Left hindlimb (tissue), 1 donor: ENCODE measurements at regions not wholly inside any gene's neighbourhood (a gene's known extent, or its start where the extent isn't known, plus 50 kb on each side); places are given as distances from the start of the nearest gene placed in this dataset.
"Not testable (repeated sequence)": the region's sequence is repeated elsewhere in the genome, so short reads cannot be mapped to it uniquely, and the experiment has no call there.

Source experiments
- DNase-seq: peaks from one replicate; pipeline ENCODE4 v3.0.0-alpha.2; 2018

DNA sequence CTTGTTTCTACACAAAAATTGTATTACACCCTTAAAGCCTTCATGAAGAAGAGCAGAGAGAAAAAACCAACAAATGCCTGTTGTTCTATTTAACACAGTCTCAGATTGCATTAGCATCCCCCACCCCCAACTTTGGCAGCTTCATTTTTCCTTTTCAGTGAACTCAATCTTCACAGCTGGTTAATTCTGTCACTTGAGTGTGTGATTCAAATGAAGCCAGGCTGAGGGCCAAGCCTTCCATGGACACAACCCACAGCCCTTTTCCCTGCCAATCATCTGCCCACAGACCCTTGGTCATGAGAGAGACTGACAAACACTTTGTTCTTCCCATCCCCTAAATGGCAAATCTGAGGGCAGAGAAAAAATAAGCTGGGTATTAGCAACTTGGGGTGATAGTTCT lies 217.5 kb upstream of the NMUR2 start:
- DNase-seq: no peak

DNA sequence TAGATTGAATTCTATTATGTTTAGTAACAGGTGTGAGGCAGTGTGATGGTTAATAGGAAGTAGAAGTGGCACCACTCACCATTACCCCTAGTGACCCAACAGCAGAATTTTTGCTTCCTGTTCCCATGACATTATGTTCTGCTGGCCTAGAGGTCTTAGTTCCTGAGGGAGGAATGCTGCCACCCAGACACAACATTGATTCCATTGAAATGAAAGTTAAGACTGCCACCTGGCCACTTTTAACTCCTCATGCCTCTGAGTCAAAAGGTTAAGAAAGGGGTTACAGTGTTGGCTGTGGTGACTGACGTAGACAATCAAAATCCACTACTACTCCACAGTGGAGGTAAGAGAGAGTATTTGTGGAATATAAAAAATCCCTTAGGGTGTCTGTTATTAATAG lies 218.9 kb upstream of the NMUR2 start:
- DNase-seq: no peak

DNA sequence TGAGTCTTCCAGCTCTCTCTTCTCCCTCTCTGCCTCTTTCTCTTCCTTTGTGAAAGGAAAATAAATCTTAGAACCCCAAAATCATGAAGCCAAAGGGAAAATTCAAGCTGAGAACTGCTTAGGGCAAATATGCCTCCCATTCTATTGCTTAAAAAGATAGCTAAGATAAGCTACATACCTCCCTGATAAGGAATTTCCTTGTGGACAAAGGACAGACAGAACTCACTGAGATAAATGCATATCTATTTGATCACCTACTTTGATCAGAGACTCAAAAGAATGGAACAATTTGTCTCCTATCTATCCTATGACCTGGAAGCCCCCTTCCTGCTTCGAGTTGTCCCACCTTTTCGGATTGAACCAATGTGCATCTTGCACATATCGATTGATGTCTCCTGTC lies 220.6 kb upstream of the NMUR2 start:
- no peak for DNase-seq

DNA sequence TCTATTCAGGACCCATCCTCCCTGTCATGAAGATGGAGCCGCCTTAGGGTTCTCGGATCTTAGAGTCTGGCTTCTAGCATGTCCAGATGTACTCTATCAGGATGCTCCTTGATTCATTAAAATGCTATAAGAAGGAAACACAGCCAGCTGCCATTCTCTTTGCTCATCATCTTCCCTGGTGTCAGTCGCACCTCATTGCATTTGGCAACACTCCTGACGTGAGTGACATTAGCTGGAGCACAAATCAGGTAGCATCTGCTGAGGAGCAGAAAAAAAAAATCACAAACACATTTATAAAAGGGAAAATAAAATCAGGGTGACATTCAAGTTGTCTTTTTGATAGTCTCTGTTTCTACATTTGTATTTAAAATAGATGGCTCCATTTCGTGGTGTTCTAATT lies 226.1 kb upstream of the NMUR2 start:
- no peak for DNase-seq

DNA sequence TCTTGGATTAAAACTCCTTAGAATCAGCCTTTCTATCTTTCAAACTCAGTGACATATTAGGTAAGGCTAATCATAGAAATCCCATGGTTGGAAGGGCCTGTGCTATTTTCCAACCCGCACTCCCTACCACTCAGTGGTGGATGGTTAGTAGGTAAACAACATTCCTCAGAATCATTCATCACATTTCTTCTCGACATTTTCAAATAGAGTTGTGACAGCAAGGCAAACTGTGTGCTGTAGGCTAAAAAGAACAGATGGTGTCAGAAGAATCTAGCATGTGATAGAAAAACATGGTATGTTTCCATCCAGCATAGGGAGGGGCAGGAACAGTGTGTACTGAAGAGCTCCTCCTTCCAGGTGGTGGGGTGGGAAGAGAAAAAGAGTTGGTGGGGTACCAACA lies 227.3 kb upstream of the NMUR2 start:
- no peak for DNase-seq

DNA sequence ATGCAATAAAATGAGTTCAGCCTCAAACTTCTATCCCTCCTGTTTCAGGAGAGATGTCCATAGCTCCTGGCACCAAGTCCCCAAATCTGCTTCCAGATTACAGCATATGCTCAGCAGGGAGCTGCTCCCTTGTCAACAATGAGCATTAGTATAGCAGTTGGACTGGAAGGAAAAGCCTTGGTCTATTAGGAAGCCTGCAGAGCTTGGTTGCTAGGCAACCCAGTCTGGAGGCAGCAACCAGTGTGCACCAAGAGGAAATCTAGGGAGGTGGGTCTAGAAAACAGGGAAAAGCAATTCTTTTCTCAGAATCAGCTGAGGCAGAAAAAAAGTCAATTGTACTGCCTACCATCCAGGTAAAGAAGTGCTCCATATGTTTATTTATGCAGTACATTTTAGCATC lies 229.5 kb upstream of the NMUR2 start:
- DNase-seq: peak; percentile 36

DNA sequence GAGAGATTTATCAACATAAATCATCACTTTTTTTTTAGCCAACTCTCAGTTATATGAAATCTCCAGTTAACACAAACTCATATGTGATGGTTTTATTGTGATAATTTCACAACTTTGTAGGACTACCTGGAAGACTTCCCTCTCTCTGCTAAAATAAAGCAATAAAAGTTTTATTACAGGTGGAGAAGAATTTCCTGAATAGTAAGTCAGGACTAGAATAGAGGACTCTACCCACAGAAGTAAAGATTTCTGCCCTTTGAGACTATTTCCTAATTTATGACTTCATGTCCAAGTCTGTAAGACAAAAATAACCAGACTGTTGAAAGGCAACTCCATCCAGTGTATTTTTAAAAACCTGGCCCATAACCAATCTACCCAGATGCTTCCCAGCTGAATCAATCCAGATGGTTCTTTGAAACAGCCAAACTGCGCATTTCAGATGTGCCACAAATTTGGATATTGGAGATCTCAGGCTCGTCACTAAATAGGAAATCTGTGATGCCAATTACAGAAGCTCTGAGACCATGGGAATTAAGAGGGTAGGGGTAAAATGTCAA lies 234.0 kb upstream of the NMUR2 start:
- no peak for DNase-seq

DNA sequence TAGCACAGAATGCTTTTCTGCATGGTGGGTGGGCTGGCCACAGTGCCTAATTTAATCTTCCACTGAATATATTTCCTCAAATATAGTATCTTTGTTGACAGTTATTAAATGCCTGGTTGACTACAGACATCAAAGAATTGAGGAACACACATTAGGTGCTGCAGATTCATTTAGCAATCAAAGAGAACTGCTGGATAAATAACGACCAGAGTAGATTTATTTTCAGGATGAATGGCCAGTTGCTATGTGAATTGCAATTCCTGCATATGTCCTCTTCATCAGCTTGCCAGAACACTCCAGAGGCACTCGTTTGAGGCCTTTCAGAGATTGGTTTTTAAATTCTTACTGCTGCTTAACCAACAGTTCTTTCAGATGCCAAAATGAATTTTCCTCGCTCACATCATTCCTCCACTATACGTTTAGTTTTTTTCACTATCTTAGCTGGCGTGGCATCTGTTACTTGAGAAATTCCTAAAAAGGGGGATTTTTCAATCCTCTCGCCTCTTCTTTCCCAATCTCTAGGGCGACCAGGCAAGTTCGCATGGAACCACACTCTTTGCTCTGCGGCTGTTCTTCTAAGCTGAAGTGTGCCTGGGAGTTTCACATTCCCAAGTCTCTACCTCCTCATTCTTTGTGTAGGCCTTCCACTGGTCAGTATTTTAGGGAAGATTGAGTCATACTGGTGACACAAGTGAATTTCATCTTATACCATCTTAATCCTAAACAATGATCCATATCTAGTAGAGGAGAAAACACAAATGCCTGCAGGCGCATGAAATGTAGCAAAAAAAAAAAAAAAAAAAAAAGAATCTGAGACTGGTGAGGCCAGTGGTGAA lies 237.1 kb upstream of the NMUR2 start:
- DNase-seq: no peak

DNA sequence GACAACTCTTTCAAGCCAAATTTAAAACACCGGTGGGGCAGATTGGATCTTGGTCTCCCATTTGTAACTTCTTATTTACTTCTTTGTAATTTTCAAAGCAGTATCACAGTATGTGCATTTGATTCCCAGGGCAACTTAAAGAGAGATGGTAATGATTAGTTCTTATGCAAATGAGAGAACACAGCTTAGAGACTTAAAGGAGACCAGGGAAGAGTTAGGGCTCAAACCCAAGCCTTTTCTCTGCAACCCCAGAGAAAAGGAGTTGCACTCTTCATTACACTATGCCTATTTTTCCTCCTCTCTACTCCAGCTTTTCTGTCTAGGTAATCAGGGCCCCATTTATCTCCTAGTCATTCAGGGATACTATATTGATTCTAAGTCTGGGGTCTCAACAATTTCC lies 237.8 kb upstream of the NMUR2 start:
- no peak for DNase-seq

DNA sequence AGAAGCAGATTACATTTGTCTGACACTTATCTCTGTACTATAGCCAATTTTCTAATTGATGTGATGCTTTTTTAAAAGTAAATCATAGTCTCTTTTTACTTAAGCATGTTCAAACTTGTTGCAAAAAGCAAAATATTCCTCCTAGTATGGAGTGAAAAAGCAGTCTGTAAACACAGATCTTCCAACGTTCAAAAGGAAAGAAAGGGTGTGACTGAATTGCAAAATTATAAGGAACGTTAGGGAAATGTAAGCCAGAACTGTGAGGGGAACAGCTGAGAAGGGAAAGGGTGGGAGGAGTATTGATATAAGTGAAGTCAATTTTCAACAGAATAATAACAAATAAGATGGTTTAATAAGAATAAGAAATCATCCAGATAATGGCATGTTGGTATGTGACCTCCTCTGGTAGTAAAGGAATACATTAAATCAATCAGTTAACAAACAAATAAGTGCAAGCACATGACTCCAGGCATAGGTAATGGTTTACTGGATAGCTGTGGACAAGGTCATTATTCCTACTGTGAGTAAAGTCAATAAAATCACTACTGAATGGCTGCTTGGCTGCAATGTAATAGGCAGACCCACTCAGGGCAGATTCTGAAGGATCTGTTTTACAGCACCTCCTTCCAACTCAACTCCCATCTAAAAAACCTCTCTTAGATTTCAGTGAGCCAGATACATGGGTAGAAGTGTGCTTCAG lies 239.1 kb upstream of the NMUR2 start:
- DNase-seq: no peak

DNA sequence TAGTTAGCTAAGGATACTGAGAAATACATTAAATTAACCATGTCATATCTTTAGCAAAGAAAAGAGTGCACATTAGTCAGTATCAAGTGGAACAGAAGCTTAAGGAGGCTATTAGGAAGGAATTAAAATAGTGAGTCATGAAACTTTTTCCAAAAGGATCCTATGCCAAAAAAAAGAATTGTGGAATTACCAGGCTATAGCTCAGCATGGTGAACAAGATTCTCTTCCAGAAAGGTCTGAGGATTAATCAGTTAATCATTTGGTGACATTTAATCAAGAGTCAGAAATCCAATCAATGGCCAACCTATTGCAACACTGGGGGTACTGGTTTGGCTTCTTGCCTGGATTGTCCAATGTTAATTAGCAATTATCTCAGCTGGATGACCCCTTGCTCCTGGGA lies 244.5 kb upstream of the NMUR2 start:
- no peak for DNase-seq

DNA sequence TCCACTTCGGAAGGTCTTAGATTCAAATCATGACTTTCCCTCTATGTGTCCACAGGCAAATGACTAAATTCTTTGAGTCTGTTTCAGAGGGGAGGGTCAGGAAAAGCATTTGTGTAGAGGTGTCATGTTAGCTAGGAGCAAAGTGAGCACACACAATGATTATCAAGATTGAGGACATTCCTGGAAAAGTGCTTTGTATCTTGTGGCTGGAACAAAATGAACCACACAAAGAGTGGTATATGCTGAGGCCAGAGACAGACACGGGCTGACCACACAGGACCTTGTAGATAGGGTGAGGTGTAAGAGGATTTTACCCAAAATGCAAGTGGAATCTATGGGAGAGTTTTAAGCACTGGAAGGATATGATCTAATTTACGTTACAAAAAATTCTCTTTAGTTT lies 245.3 kb upstream of the NMUR2 start:
- DNase-seq: no peak

DNA sequence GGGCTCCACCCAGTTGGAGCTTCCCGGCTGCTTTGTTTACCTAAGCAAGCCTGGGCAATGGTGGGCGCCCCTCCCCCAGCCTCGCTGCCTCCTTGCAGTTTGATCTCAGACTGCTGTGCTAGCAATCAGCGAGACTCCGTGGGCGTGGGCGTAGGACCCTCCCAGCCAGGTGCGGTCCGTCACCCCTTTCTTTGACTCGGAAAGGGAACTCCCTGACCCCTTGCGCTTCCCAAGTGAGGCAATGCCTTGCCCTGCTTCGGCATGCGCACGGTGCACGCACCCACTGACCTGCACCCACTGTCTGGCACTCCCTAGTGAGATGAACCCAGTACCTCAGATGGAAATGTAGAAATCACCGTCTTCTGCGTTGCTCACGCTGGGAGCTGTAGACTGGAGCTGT lies 254.4 kb upstream of the NMUR2 start:
- not testable (repeated sequence) for DNase-seq

DNA sequence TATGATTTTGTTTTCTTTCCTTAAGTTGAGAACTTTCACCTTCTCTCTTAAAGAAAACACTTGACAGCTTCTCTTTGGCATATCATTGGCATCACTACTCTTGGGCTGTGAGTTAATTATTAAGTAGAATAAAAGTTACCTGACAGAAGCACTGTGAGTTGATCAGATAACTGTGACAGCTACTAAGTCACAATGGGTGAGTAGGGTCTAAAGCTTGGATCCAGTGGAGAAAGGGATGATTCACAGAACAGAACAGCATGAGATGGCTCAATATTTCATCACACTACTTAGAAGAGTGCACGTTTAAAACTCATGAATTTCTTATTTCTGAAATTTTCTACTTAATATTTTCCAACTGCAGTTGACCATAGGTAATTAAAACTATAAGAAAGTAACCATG lies 268.5 kb upstream of the NMUR2 start:
- no peak for DNase-seq

DNA sequence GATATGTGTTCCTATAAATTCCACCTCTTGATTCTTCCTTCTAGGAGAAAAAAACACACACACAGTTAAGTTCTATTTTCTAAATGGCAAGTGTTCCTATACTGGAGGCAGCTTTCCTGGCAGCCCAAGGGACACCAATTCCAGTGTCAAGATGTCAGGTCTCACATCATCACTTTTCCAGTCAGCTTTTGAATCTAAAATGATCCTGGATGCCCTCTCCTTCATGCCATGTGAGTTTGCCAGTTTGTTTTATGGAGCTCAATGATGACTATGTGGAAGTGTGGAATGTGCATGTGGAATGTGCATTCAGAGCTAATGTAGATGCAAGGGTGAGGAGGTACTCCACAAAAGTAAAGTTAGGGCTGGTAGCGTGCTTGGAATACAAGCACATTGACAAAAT lies 269.3 kb upstream of the NMUR2 start:
- DNase-seq: no peak

DNA sequence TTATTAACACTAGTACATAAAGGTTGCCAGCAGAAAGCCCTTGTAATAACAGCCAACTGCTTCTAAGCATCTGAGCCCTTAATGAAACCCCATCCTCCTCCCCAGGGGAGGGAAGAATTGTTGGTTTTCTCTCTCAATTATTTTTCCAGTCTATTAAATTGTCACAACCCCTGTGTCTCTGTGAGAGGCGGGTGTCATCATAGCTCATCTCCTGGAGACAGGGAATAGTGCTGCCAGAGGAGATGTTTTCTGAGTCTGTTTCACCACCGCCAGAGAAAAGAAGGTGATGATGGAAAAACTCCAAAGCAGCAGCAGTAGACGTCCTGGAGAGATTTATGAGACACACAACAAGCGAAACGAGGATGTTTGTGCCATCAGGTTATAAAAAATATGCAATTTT lies 271.1 kb upstream of the NMUR2 start:
- no peak for DNase-seq

DNA sequence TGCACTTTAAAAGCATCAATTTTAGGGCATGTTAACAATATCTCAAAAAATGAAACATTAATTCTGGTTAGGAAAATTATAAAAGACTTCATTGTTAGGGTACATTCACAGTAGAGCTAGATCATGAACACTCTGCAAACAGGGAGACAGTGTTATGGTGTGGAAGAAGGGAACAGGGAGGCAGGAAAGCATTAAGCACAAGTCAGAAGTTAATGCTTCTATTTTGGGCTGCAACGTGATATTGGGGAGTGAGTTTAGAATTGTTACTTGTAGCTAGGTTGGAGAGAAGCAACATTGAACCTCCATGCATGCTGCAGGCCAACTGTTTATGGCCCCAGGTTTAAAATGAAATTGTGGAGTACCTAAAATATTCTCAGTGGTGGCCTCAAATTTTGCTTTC lies 278.1 kb upstream of the NMUR2 start:
- no peak for DNase-seq

DNA sequence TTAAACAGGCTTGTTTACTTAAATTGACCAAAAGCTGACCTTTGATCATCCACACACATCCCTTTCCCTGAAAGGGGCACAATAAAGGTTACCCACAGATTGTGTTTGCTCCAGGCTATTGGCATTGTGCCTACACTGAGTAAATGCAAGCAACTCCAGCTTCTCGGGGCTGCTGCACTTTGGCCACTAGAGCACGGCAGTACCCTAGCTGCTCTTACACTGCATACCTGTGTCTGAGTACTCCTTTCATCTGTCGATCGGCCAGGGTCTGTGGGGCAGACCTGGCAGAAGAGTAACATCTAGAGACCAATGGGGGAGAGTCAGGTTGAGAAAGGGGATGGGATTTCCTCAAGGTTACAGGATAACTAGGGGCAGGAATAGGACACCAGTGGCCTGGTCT lies 281.9 kb upstream of the NMUR2 start:
- DNase-seq: no peak

DNA sequence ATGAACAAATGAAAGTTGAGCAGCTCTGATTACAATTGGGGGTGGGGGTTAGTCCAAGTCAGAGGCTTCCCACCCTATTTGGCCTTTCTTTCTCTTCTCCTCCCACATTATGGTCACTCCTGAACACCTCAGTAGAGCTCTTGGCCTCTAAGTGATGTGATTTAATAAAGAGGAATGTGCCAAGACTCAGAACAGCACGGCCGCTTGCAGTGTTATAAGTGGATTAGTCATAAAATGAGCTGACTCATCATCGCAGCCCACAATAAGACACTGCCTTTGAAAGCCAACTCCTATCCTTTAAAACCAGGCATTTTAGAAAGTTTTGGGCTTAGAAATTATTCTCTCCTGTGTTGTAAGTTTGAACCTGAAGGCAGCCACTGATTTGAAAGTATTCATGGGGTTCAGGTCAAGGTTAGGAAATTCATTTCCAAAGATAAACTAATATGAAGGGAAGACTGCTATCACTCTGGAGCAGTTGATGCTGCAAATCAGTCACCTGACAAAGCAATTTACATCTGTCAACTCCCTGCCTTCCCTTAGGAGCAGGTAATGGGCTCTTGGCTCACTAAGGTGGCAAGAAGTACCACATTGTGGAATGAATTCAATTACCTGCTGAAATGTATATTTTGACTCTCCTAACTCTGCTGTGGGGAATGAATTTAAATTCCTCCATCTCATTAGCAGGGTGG lies 283.6 kb upstream of the NMUR2 start:
- DNase-seq: no peak

DNA sequence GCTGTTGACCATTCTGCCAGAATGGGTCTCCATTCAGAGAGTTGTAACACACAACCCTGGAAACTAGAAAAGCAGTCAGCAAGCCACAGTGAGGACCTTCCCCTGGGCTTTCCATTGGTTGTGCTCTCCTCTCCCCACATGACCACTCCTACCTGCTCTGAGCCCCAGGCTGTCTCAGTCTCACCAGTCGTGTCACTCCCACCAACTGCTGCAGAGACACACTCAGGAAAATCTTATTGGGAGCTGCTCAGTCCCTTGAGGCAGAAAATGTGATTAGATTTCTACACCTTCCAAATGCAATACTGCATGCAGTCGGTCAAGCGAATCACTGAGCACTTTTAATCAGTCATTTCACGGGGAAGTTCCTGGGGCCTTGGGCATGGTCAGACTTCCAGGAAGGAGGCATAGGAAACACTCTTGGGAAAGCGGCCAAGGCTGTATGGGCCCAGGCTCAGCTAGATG lies 284.2 kb upstream of the NMUR2 start:
- DNase-seq: no peak

DNA sequence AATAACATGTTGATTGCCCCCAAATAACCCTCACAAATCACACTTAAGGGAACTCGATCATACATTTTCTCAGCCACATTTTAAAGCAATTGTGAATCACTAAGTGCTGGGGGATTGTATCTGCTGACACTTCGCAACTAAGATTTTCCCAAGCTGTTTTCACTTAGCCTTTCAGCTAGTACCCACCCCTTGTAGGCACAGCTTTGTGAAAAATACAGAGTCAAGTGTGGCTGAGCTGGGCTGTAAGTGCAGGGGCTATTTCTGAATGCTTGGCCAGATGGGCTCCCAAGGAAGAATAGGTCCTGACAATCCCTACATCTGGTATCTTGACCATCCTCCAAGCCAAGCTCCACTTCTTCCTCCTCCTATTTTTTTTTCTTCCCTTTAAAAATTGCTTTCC lies 289.2 kb upstream of the NMUR2 start:
- DNase-seq: no peak

DNA sequence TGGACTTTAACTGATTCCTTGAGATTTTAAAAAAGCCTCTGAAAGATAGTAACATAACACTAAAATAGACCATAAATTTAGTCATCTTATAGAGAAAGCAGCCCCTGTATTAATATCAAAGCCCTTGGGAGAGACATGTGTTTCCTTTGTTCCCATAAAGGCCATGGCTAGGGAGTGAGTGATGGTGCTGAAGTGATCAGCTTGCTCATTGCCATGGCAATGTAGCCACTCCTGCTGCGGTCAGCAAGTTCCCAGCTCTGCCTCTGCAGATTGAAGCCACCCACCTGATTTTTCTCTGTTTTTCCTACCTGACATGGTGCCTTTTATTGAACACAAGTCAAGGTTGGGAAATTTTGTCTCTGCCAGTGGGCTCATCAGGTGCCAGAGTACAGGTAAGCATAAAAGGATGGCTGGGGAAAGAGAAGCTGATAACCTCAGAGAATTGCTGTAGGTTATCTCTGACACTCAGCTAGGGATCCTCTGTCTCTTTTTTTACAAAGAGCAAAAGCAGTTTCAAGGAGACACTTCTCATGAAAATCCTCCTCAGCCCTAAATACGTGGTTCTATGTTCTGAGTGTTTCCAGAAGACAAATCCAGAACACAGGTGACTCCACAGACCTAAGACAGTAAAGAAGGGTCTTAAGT lies 296.3 kb upstream of the NMUR2 start:
- no peak for DNase-seq

DNA sequence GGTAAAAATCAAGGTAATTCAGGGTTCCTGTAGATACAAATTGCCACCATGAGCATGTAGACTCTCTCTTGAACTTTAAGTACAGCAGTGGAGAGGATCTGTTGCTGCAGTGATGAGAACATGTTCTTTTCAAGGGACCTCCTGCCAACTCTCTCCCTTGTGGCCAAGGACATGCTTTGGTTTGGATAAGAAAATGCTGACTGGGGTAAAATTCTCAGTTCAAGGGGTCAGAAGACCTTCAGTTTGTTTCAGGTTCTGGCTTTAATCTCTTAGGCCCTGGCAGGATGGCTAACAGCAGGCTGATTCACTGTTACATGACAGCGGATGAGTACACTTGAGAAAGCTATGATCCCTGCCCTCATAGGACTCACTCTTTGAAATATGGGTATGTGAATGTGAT lies 299.2 kb upstream of the NMUR2 start:
- DNase-seq: no peak
